NCI-H526 treated with DMSO at 0.1 percent for 48 hours (cell line): ENCODE measurements at regions not wholly inside any gene's neighbourhood (a gene's known extent, or its start where the extent isn't known, plus 50 kb on each side); places are given as distances from the start of the nearest gene placed in this dataset.

Source experiments
- DNase-seq: peaks from one replicate; lab custom pipeline; 2025; lab: John Stamatoyannopoulos, UW

DNA sequence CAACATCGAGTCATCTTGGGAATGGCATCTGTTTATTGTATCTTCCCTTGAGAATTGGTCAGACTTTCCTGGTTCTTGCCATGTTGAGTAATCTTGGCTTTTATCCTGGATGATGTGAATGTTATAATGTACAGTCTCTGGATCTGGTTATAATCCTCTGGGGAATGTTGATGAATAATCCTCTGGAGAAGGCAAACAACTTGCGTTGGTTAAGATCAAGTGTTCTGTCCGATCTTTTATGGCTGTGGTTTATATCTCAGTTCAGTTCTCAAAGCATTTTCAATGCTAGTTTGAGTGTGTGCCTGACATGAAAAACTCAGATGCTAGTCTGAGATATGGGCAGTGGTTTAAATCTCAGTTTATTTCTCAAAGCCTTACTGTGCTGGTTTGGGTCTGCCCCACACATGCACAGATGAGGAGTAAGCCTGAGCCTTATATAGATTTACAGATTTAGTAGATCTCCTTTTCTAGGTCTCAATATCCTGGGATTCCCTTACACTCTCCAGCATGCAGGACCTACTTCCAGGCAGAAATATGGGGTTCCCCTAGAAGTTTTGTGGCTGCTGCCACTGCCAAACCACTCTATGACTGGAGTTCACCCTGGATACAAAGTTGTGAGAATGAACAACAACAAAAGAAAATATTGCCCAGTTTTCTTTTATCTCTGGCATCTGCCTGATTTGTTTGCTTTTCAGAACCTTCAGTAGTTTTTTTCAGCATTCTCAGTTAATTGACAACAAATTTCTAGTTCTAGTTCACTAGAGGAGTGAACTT lies 191.8 kb upstream of the MAN1A1 start:
- DNase-seq = no peak

DNA sequence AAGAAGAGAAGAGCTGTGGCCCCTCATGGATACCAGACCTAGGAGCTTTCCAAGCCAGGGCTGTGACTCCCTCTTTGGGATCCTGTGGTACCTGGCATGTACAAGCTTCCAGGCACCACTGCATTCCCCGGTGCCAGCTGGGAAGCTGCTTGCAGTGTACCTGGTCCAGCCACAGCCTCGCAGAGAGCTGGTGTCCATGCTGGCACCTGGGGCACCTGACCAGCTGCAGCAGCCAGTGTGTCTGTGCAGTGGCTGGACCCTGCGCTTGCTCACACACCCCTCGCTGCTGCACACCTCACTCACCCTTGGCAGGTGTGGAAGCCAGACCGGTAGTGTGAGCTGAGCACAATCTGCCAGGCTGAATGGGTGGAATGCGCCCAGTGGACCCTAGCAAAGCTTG lies 190.9 kb upstream of the MAN1A1 start:
- no peak for DNase-seq

DNA sequence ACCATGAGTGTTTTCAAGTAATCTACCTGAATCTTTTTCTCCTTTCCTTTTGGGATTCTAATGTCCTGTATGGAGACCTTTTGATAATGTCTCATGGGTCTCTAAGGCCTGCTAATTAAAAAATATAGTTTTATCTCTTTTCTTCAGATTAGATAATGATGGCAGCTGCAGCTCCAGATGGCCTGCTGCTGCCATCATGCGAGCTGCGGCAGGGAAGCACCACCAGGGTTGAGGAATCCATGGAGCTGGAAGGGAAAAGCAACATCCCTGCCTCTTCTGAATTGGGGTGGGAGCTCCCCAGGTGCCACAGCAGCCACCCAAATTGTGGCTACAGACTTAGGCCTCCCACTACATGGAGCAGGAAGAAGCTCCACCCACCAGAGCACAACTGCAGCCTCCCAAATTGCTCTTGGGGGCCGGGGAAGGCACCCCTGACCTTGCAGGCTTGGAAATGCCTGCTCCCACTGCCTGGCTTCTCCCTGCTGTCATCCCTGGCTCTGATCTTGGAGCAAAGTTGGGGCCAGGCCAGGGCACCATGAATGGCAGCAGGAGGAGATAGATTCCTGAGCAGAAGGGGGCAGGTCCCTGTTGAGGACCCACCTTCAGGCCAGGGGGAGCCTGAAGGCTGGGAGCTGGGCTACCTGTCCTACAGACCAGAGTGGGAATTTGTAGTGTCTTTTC lies 189.6 kb upstream of the MAN1A1 start:
- no peak for DNase-seq

DNA sequence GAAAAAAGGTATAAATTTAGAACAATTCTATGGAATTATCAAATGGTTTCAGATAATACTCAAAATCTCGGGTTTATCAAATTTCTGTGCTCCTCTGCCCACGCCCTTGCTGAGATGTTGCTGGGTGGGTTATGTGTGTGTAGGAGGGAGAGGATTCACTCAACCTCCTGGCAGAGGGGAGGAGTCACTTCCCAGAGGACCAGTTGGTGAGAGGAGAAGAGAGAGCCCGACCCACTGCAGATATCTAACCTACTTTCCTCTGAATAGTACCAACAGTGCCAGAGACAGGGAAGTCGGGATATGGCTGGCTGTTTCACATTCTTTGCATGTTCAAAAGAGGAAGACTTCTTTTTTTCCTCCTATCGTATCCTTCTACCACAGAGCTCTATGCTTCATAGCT lies 187.1 kb upstream of the MAN1A1 start:
- DNase-seq = no peak

DNA sequence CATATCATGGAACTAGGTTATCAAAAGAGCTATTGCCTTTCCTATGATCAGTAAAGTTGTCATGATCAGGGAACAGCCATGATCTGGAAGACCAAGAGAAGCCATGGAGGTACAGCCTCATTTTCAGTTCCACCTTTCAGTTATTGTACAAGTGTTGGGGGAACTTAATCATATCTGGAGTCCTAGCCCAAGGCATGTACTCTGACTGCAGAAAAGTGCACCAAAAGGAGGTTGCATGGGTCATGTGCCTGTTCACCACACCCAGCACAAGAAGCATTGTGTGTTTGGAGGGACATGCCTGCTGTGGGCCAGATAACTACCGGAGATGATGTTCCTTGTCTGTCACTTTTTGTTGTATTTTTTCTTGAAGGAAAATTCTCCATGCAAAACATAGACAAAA lies 185.8 kb upstream of the MAN1A1 start:
- no peak for DNase-seq

DNA sequence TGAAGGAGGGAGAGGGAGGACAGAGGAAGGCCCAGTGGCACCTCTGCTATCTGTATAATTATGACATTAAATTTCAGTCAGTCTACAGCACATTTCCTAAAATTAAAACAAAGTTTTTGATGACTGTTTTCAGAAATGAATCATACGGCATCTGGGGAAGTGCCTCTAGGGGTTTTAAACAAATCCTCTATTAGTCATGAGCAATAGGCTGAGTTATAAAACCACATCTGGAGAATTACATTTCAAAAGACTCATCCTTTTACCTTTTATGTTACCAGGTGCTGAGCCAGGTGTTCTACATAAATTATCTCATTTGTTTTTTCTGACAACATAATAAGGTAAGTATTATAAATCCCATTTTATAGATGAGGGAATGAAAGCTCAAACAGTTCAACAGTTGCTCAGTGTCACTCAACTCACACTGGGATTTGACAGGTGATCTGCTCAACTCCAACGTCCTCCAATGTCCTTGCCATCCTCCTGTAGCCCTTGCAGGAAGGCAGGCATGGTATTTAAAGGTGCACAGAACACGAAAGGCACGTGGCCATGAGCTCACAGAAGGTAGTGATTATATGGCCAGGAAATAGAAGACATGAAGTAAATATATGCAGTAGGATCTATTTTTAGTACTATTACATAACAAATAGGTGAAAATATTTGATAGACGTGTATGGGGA lies 184.2 kb upstream of the MAN1A1 start:
- no peak for DNase-seq

DNA sequence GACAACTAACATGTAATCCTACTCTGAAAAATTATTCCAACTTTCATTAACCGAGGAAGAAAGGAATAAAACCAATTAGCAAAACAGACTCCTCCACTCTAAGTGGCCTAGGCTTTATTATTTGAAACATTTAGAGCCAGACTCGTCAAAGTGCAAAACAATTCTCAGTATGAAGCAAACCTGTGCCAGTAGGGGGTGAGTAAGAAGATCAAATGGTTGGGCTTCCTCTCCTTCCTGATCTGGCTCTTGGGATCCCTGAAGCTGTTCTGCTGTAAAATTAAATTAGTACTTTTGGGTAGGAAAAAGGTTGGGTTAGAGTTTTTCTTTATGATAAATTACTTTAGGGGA lies 177.6 kb upstream of the MAN1A1 start:
- DNase-seq = no peak

DNA sequence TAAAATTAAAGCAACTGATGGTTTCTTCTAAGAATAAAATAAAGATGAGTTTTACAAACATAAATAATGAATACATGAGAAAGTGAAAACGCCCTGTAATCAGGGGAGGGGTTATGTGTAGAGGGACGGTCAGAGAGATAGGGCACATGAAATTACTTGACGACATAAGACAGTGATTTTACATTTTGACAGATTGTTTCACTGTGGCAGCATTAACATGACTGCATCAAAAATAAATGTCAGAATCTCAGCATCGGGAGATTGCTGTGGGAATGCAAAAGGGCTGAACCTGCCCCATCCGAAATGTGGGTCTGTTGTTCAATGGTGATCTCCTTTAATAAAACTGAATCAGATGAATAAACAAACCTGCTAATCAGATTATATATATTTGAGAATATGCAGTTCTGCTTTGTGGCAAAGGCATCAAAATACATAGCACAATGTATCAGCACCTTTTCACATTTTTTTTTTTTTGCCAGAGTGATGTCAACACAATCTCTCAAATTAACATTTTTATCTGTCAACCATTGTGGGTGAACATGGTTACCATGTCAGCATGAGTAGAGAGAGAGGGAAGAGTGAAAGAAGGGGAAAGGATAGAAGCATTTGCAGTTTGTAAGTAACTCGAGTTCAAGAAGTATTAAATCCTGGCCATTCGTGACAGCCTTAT lies 177.1 kb upstream of the MAN1A1 start:
- no peak for DNase-seq

DNA sequence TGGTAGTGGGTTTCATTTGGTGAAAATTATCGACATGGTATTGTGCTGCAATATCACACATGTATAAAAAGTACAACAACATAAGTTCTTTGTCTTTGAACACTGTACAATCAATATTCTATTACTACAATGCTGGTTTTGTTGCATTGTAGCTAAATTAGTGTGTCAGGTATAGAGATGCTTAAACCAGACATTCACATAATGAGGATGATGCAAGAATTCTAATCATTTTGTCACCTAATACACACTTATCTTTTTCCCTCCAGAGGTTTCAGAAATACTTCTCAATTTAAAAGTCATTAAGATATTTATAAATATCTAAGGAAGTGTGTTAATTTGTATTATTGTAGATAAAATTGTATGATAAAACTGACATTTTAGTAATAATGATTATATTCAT lies 174.8 kb upstream of the MAN1A1 start:
- no peak for DNase-seq

DNA sequence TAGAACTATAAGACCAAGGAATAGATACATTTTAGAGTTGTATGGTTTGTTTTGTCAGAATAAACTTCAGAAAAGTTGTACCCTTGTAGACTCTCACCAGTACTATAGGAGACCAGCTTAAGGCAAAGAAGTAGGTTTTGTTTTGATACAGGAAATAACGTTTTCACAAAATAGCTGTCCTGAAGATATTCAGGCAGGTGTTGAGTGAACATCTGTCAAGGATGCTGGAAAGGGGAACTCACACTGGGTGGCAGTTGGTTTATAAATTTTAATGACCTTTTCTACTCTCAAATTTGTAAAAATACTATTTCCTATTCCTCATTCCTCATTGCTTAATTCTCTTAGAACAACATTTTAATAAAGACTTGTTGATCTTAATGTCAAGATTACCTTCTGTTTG lies 174.0 kb upstream of the MAN1A1 start:
- DNase-seq = no peak

DNA sequence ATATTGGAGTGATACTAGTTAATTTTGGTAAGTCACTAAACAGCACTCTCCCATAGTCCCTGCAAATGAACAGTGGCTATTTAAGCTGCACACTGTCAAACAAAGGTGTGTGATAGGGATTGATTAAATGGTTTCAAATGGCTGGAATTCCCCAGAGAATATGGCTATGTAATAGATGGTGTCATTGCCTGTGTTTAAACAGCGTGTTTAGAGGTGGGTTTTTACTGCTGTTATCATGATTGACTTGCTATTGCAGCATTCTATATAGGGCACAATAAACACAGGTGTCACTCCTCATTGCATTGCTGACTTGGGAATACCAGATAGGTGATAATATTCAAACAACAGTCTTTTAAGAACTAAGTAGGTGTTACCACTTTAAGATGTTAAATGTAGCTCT lies 171.7 kb upstream of the MAN1A1 start:
- no peak for DNase-seq

DNA sequence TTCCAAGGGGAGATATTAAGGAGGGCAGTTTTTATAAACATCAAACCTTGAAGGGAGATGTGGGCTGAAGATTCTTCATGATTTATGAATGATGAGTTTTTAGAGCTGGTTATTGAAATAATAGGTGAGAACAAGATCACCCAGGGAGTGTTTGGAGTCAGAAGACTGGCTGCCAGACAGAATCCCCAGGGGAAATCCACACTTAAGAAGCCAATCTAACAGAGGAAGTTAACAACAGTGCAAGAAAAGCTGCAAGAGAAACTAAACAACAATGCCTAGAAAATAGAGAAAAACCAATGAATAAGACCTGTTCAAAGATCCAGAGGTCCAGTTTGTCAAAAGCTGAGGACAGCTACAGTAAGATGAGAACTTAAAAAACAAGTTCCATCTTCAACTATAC lies 167.9 kb upstream of the MAN1A1 start:
- DNase-seq = no peak

DNA sequence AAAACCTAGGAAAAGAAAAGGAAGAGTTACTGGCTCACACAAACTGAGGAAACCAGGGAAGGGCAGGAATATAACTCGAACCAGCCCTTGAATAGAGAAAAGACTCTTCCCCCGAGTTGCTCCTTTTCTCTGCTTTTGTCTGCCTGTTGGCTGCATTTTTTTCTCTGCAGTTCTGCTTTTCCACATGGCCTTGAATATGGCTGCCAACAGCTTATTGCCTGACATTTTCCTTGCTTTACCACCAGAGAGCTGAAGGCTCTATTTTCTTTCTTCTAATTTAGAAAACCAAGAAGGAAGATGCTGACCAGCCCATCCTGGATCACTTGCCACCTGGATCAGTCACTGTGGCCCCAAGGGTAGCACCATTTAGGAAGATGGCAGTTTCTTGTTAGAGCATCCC lies 164.8 kb upstream of the MAN1A1 start:
- no peak for DNase-seq

DNA sequence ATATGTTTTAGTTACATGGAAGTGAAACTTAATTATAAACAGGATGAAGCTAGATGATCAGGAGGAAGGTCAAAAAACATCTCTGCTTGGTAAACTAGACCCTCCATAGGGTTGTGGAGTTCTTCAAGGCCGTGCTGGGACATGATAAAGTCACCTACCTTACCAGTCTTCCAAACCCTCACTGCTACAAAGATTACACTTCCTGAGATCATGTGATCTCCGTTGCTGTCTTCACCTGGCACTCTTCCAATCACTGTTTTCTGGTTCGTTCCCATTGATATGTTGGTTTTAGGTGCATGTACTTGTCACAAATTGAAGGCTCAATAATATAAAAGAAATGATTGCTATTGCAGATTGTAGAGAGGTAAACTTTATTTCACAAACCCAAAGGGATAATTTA lies 161.5 kb upstream of the MAN1A1 start:
- DNase-seq = no peak

DNA sequence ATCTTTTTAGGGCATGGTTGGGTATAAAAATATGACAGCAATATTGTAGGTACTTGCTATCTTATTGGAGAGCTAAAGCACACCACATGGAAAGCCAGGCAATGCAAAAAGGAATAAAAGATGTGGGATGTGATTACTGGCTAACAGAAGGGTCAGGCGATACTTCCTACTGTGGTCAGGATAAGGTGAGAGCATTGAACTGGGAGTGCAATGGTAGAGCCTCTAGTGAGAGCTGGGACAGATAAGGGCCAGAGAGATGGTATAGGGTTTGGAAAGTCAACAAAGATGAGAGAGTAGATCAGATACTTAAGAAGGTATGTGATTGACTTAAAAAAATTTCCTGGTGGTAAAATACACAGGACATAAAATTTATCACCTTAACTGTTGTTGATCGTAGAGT lies 160.7 kb upstream of the MAN1A1 start:
- no peak for DNase-seq

DNA sequence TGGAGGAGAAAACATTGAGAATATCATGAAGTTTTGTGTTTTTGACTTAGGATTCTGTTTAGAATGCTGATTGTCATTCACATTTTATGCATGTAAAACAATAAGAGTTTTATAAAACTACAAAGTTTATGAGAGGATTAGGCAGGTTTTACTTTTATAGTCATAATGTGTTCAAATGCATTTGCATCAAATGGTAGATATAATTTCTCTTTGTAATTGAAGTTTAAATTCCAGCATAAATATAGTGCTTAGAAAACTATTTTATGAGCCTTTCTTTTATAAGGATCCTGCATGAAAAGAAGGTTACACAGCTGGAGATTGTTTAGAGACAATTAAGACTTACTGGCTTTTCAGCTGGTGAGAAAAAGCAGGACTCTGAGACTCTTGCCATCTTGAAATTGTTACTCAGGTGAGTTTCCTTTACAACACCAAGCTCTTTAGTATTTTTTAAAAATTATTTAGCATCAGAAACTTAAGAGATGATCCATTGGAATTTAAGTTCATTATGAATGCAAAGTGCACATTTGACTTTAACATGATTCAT lies 157.1 kb upstream of the MAN1A1 start:
- DNase-seq = no peak

DNA sequence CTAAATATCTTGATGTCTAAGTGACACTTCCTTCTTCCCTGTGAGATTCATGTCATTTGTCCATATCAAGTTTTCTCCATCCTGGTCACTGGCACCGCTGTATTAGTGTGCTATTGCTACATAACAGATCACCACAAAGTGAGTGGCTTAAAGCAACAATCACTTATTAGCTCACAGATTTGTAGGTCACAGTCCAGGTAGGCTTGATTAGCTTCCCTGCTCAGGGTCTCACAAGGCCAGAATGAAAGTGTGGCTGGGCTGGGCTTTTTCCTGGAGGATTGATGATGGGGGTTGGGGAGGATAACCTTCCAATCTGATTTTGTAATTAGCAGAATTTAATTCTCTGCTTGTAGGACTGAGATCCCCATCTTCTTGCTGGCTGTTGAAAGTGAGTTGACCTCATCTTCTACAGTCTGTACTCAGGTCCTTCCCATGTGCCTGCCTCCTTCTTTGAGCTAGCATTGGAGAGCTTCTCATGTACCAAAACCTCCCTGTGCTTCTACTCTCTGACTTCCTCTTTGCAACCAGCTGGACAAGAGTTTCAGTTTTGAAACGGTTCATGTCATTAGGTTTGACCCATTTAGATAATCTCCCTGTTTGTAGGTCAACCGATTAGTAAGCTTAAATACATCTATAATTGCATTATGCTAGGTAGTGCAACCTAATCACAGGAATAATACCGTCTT lies 152.4 kb upstream of the MAN1A1 start:
- DNase-seq = no peak

DNA sequence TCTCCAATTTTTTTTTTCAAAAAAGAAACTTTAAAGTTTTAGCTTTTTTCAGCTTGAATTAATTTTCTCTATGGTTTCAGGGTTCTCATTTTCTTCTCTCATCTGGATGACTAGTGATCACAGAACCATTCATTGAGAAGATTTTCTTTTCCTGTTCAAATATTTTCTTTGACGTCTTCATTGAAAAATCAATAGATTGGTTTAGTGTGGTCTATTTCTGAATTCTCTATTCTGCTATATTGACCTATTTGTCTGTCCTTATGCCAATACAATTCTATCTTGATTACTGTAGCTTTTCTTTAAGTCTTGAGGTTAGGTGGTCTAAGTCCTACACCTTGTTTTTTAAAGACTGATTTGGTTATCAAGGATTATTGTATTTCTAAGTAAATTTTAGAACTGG lies 150.2 kb upstream of the MAN1A1 start:
- no peak for DNase-seq

DNA sequence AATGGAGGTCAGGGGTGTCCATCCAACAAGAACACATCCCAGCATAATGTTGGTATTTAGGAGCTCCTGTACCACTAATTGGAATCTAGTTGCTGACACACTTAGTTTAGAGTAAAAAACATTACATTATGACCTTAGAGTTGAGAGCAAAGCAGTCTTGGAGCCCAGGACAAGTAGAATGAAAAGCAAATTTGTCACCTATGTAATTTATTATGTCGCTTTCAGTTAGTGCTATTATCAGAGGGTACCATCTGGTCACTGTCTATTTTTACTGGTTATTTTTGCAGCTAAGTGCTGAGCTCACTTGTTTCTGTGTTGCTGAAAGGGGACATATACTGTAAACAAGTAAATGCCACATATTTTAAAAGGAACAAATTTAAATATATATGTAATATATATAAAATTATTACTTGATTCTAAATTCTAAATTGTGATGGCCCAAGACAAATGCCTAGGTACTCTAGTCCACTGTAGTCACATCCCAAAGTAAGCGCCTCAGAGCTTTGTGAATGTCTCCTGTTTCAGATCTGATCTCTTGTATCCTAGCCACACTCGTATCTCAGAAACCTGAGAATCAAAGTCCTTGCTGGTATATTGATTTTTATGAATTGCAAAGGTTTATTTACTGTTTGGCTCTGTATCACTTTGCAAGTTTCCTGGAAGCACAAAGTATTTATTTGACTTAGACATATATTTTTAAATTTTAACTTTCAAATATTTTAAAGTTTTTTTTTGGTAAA lies 148.6 kb upstream of the MAN1A1 start:
- no peak for DNase-seq

DNA sequence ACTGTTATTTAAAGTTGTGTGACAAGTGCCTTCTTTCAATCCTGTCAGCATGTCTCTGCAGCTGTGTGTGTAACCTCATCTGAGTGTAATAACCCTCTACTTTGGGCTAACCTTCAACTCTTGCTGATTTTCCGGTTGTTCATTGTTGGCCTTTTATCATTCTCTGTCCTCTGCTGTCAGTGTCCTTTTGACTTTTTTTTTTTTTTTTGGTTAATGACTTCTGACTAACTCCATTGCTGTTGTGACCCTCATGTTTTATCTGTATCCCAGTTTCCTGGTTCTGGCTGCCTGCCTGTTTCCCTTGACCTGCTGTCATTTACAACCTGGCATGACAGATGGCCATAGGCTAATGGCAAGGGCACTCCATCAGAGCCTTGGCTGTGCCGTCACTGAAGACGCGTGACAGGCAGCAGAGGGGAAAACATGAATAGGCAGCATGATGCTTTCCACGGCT lies 145.7 kb upstream of the MAN1A1 start:
- DNase-seq = no peak

DNA sequence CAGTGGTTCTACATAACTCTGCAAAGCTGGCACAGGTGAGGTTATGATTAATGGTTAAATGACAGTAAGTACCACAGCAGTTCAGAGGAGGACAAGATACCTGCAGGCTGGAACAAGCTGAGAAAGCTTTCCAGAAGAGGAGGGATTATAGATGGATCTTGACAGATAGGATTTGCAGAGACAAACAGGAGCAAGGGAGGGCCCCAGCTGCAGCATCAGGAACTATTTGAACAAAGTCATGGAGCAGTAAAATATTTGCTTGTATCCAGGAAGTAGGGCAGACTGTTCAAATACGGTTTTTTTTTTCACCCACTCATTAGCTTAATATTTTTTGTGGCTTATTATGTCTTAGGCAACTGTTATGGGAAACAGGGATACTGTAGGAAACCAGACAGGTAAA lies 144.4 kb upstream of the MAN1A1 start:
- peak; percentile 92 for DNase-seq
